Lung (tissue), 11 donors: ENCODE measurements at regions not wholly inside any gene's neighbourhood (a gene's known extent, or its start where the extent isn't known, plus 50 kb on each side); places are given as distances from the start of the nearest gene placed in this dataset.

ENCODE experiments used
- ATAC-seq: fragments of 200-7000 bp; cut with Tn5 transposase; one replicate; pipeline ENCODE4 v1.9.1; 2020; ENCODE audit warnings: moderate number of reproducible peaks; ENCODE audit not compliant: insufficient read depth, low FRiP score
- DNase-seq, 3 donors: peaks; one replicate each; pipeline ENCODE4 v3.0.0-alpha.2; 2013 to 2017
- H3K27ac ChIP-seq, 2 donors: one replicate each; pipeline ENCODE4 v1.5.1; 2013; ENCODE audit warnings: mild to moderate bottlenecking in 2 of 2, moderate library complexity in 2 of 2, control low read depth in 1 of 2, inconsistent platforms in 1 of 2, low read depth in 1 of 2, low read length in 1 of 2
- H3K27me3 ChIP-seq, 3 donors: one replicate each; pipeline ENCODE4 v1.5.1; 2013; ENCODE audit warnings: low read length in 2 of 3; ENCODE audit not compliant: control insufficient read depth in 3 of 3, insufficient read depth in 3 of 3
- H3K36me3 ChIP-seq, 4 donors: one replicate each; pipeline ENCODE4 v1.5.1; 2013; ENCODE audit warnings: low read length in 4 of 4, mild to moderate bottlenecking in 1 of 4, moderate library complexity in 1 of 4; ENCODE audit not compliant: control insufficient read depth in 4 of 4, insufficient read depth in 4 of 4
- H3K4me1 ChIP-seq, 5 donors: one replicate each; pipeline ENCODE4 v1.5.1; 2013; ENCODE audit warnings: low read length in 5 of 5, mild to moderate bottlenecking in 2 of 5, moderate library complexity in 1 of 5; ENCODE audit not compliant: control insufficient read depth in 5 of 5, insufficient read depth in 5 of 5
- H3K4me3 ChIP-seq: one replicate; pipeline ENCODE4 v1.5.1; 2013; ENCODE audit warnings: mild to moderate bottlenecking, control low read depth, moderate library complexity
- H3K9ac ChIP-seq, 2 donors: one replicate each; pipeline ENCODE4 v1.5.1; 2013; ENCODE audit warnings: low read length in 2 of 2, control low read depth in 1 of 2; ENCODE audit not compliant: insufficient read depth in 1 of 2
- H3K9me3 ChIP-seq, 4 donors: one replicate each; pipeline ENCODE4 v1.5.1; 2013; ENCODE audit warnings: low read length in 3 of 4, mild to moderate bottlenecking in 1 of 4, moderate library complexity in 1 of 4; ENCODE audit not compliant: control insufficient read depth in 4 of 4, insufficient read depth in 3 of 4
- CTCF ChIP-seq: IDR thresholded peaks from 2 replicates; pipeline ENCODE4 v1.5.1; 2012; ENCODE audit warnings: mild to moderate bottlenecking; ENCODE audit errors: control extremely low read depth, extremely low read depth
- WGBS, 2 donors: extraction: QIAGEN DNeasy Blood & Tissue Kit; methylation state at CpG; one replicate each; pipeline ENCODE4 v1.1.7; 2013; 5-methylcytosine and 5-hydroxymethylcytosine counted together
- donor health status: control.
- donor health status: control.
- donor health status: Bipolar disorder and iron deficiency.
- donor health status: healthy.
- donor health status: DM: yes; HTN: yes; CAD: no.

GRCh38 chr2:144718376-144718775 lies 198.5 kb upstream of the ZEB2 start:
- ATAC-seq (no peak), DNase-seq (no peak)
- H3K4me3 ChIP-seq = no peak overlapping the region
- TF ChIP-seq CTCF = no peak
- no peaks in the 10 kb centered on the region for H3K4me1 ChIP-seq
- H3K9me3 ChIP-seq = peaks cover 0 to 8% (median 3%) of the 10 kb centered on the region in 4 donors
- no peak overlapping the region for H3K9ac ChIP-seq
- no peaks in the 10 kb centered on the region for H3K27me3 ChIP-seq
- H3K27ac ChIP-seq = no peak overlapping the region
- H3K36me3 ChIP-seq = no peaks in the 10 kb centered on the region

GRCh38 chr2:144715992-144716391 lies 196.1 kb upstream of the ZEB2 start:
- ATAC-seq (no peak), DNase-seq (no peak)
- no peak overlapping the region for H3K9ac ChIP-seq
- no peaks in the 10 kb centered on the region for H3K36me3 ChIP-seq
- no peak overlapping the region for H3K27ac ChIP-seq
- WGBS, 2 donors = 85% methylated on average over 3 of the region's 3 CpGs
- no peak for TF ChIP-seq CTCF
- H3K9me3 ChIP-seq = peaks cover 0 to 8% (median 3%) of the 10 kb centered on the region in 4 donors
- H3K4me1 ChIP-seq = peaks cover 0 to 6% (median 0%) of the 10 kb centered on the region in 5 donors
- H3K27me3 ChIP-seq = no peaks in the 10 kb centered on the region
- no peak overlapping the region for H3K4me3 ChIP-seq

DNA sequence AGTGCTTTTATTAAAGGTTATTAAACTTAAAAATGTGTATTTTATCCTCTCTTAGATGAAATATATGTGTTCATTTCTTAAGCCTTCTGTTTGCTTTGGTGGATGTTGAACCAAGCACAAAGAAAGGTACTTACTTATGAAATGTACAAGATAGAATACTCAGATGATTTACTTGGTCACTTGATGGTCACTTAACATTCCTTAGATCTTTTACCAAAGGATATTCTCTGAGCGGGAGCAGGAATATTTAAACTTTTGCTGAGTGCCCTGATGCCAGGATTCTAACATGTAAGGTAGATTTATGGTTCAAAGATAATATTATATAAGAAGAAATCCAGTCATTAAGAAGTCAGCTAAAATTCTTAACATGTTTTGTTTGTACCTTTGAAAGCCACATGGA lies 193.5 kb upstream of the ZEB2 start:
- H3K27me3 ChIP-seq = no peaks in the 10 kb centered on the region
- ATAC-seq (no peak), DNase-seq (no peak)
- H3K4me3 ChIP-seq = no peak overlapping the region
- WGBS, 2 donors = 66 to 90% methylated on average over 1 of the region's 1 CpG
- no peak overlapping the region for H3K27ac ChIP-seq
- TF ChIP-seq CTCF = no peak
- H3K9me3 ChIP-seq = peaks cover 0 to 8% (median 3%) of the 10 kb centered on the region in 4 donors
- H3K4me1 ChIP-seq = peaks cover 0 to 6% (median 0%) of the 10 kb centered on the region in 5 donors
- H3K9ac ChIP-seq = no peak overlapping the region
- no peaks in the 10 kb centered on the region for H3K36me3 ChIP-seq

- ATAC-seq (no peak), DNase-seq (peak in 2 of 3 donors; percentile 50 to 68)
- Histone ChIP-seq H3K9me3 (peaks cover 0 to 4% (median 3%) of the 10 kb centered on the region in 4 donors), H3K4me3 (no peak overlapping the region), H3K27me3 (no peaks in the 10 kb centered on the region), H3K4me1 (peaks cover 0 to 6% (median 0%) of the 10 kb centered on the region in 5 donors), H3K36me3 (no peaks in the 10 kb centered on the region), H3K27ac (no peak overlapping the region), H3K9ac (no peak overlapping the region)
- TF ChIP-seq CTCF = no peak
- 60 to 78% methylated on average over 1 of the region's 1 CpG for WGBS, 2 donors
Measured at GRCh38 chr2:144712550-144712940, 192.6 kb upstream of the ZEB2 start.
